HepG2 (cell line): ENCODE measurements at regions not wholly inside any gene's neighbourhood (a gene's known extent, or its start where the extent isn't known, plus 50 kb on each side); places are given as distances from the start of the nearest gene placed in this dataset.

Experiments
- CBX2 ChIP-seq, 2 experiments: fragments of 200-600 bp in 1 of 2; sonication (generic); formaldehyde crosslinking in 1 of 2; IDR thresholded peaks; 2 replicates each; pipeline versions ENCODE4 v1.7.0 to v1.8.1; 2018 to 2022; ENCODE audit warnings: low read depth in 2 of 2, low read length in 1 of 2, mild to moderate bottlenecking in 1 of 2, missing genetic modification reagents in 1 of 2
- JUN ChIP-seq: sonication (generic); formaldehyde crosslinking; IDR thresholded peaks from 2 replicates; pipeline ENCODE4 v1.4.0; 2020; ENCODE audit warnings: mild to moderate bottlenecking, missing genetic modification reagents
- KLF6 ChIP-seq: IDR thresholded peaks from 2 replicates; pipeline ENCODE4 v1.8.0; 2016; ENCODE audit warnings: missing biosample characterization, missing genetic modification reagents
- MBNL3 ChIP-seq: fragments of 250-450 bp; sonication (Bioruptor Pico); conservative IDR thresholded peaks from 2 replicates; pipeline ENCODE4 v1.8.0; 2022; ENCODE audit warnings: mild to moderate bottlenecking, inconsistent platforms
- ZNF256 ChIP-seq: sonication (generic); formaldehyde crosslinking; conservative IDR thresholded peaks from 2 replicates; pipeline ENCODE4 v1.4.0; 2020; ENCODE audit warnings: missing genetic modification reagents
- ZNF616 ChIP-seq: sonication (generic); formaldehyde crosslinking; IDR thresholded peaks from 2 replicates; pipeline ENCODE4 v1.5.0; 2020; ENCODE audit warnings: low read depth, mild to moderate bottlenecking, missing genetic modification reagents

DNA sequence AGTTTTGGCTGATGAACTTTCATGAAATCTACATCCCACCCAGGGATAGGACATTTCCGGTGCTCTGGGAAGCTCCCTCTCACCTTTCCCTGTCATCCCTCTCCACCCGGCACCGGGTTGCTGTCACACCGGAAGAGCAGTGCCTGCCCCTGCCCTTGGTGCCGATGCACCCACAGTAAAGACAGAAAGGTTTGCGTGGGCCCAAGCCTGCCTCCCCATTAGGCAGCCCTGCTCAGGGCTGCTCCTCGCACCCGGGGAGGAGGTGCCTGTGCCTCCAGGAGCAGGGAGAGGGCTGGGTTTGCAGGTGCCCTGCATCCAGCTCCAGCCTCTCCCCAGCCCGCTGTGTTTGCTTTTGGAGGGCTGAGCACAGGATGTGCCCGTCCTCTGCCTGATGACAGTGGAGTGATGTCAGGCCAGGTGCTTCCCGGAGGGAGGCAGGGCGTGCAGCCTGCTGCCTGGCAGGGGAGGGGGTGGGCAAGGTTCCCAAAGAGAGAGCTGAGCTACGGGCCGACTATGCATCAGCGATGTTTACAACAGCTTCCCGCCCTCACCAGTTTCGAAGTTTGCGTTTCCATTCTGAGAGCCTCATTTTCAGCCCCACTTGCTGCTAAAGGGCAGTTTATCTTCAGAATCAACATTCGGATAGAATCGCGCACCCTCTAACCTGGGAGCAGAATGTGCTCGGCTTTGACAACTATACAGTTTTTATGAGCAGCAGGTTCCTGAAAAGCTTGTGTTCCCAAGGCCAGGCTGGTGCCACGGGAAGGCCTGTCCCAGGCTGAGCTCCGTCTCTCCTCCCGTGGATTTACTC is 83.2 kb upstream of the CLDN5 start:
- no peak for TF ChIP-seq JUN (CRISPR knock-in tag)
- TF ChIP-seq MBNL3 = no peak
- TF ChIP-seq ZNF256 (CRISPR knock-in tag) = no peak
- no peak for TF ChIP-seq KLF6
- no peak for TF ChIP-seq CBX2 (IDR thresholded peaks at IDR 0.05; ENCODE audit: low read depth, low read length)
- TF ChIP-seq CBX2 (CRISPR knock-in tag; IDR thresholded peaks at IDR 0.05; ENCODE audit: low read depth) = no peak
- no peak for TF ChIP-seq ZNF616 (CRISPR knock-in tag)
